HepG2 (cell line): ENCODE measurements at regions not wholly inside any gene's neighbourhood (a gene's known extent, or its start where the extent isn't known, plus 50 kb on each side); places are given as distances from the start of the nearest gene placed in this dataset.

Experiments used
- ATF7 ChIP-seq, 2 experiments: fragments of 450-650 bp in 1 of 2; sonication (generic) in 1 of 2; formaldehyde crosslinking in 1 of 2; IDR thresholded peaks; 2 replicates each; pipeline versions ENCODE4 v1.4.0 to v1.6.1; 2016 to 2020; ENCODE audit warnings: antibody characterized with exemption in 1 of 2, mild to moderate bottlenecking in 1 of 2, missing genetic modification reagents in 1 of 2
- CENPX ChIP-seq: sonication (generic); formaldehyde crosslinking; IDR thresholded peaks from 2 replicates; pipeline ENCODE4 v1.9.0; 2021; ENCODE audit warnings: mild to moderate bottlenecking, missing genetic modification reagents, moderate library complexity
- FOXO4 ChIP-seq: sonication (generic); formaldehyde crosslinking; conservative IDR thresholded peaks from 2 replicates; pipeline ENCODE4 v1.8.1; 2023; ENCODE audit warnings: missing genetic modification reagents
- GLMP ChIP-seq: sonication (generic); formaldehyde crosslinking; IDR thresholded peaks from 2 replicates; pipeline ENCODE4 v1.9.0; 2021; ENCODE audit warnings: missing genetic modification reagents, mild to moderate bottlenecking, borderline replicate concordance
- HDAC2 ChIP-seq: sonication (generic); formaldehyde crosslinking; IDR thresholded peaks from 2 replicates; pipeline ENCODE4 v1.4.0; 2020; ENCODE audit warnings: missing genetic modification reagents
- HOXA9 ChIP-seq: sonication (generic); formaldehyde crosslinking; IDR thresholded peaks from 2 replicates; pipeline ENCODE4 v1.8.1; 2022; ENCODE audit warnings: missing genetic modification reagents, mild to moderate bottlenecking, moderate library complexity, borderline replicate concordance
- JUND ChIP-seq: sonication (generic); formaldehyde crosslinking; IDR thresholded peaks from 2 replicates; pipeline ENCODE4 v1.8.0; 2022; ENCODE audit warnings: mild to moderate bottlenecking, missing genetic modification reagents
- MED8 ChIP-seq: sonication (generic); formaldehyde crosslinking; IDR thresholded peaks from 2 replicates; pipeline ENCODE4 v1.8.1; 2023; ENCODE audit warnings: mild to moderate bottlenecking, missing genetic modification reagents; ENCODE audit not compliant: insufficient replicate concordance
- MEF2D ChIP-seq: sonication (generic); formaldehyde crosslinking; IDR thresholded peaks from 2 replicates; pipeline ENCODE4 v1.5.1; 2020; ENCODE audit warnings: mild to moderate bottlenecking, missing genetic modification reagents
- POLR2G ChIP-seq: fragments of 200-400 bp; formaldehyde crosslinking; IDR thresholded peaks from 2 replicates; pipeline ENCODE4 v1.6.1; 2018; ENCODE audit warnings: mild to moderate bottlenecking, low read depth, low read length, moderate library complexity
- RFX3 ChIP-seq: IDR thresholded peaks from 2 replicates; pipeline ENCODE4 v1.6.1; 2016; ENCODE audit warnings: missing biosample characterization, missing genetic modification reagents
- RFX5 ChIP-seq: IDR thresholded peaks from 2 replicates; pipeline ENCODE4 v1.6.1; 2011; ENCODE audit warnings: low read depth, low read length, improper control_type of control experiment
- RORA ChIP-seq: sonication (generic); formaldehyde crosslinking; IDR thresholded peaks from 2 replicates; pipeline ENCODE4 v1.5.0; 2020; ENCODE audit warnings: mild to moderate bottlenecking, missing genetic modification reagents, moderate library complexity
- SAFB2 ChIP-seq: sonication (generic); formaldehyde crosslinking; IDR thresholded peaks from 2 replicates; pipeline ENCODE4 v1.5.1; 2020; ENCODE audit warnings: missing genetic modification reagents, low read depth, mild to moderate bottlenecking, borderline replicate concordance
- SOX6 ChIP-seq, 2 experiments: fragments of 450-650 bp in 1 of 2; sonication (generic) in 1 of 2; formaldehyde crosslinking in 1 of 2; IDR thresholded peaks; 2 replicates each; pipeline versions ENCODE4 v1.4.0 to v1.6.1; 2017 to 2020; ENCODE audit warnings: antibody characterized with exemption in 1 of 2, mild to moderate bottlenecking in 1 of 2, missing genetic modification reagents in 1 of 2
- ZBTB26 ChIP-seq: IDR thresholded peaks from 2 replicates; pipeline ENCODE4 v1.6.1; 2016; ENCODE audit warnings: missing compliant biosample characterization, missing genetic modification reagents, borderline replicate concordance
- ZNF207 ChIP-seq: fragments of 450-650 bp; IDR thresholded peaks from 2 replicates; pipeline ENCODE4 v1.6.1; 2016; ENCODE audit warnings: antibody characterized with exemption, borderline replicate concordance
- ZNF276 ChIP-seq: sonication (generic); formaldehyde crosslinking; IDR thresholded peaks from 2 replicates; pipeline ENCODE4 v1.4.0; 2020; ENCODE audit warnings: mild to moderate bottlenecking, low read depth, missing genetic modification reagents
- ZNF33A ChIP-seq: sonication (generic); formaldehyde crosslinking; IDR thresholded peaks from 2 replicates; pipeline ENCODE4 v1.5.1; 2020; ENCODE audit warnings: missing genetic modification reagents, mild to moderate bottlenecking, moderate library complexity, borderline replicate concordance
- ZNF552 ChIP-seq: sonication (generic); formaldehyde crosslinking; IDR thresholded peaks from 2 replicates; pipeline ENCODE4 v1.9.0; 2022; ENCODE audit warnings: missing genetic modification reagents, mild to moderate bottlenecking, borderline replicate concordance
- ZNF567 ChIP-seq: sonication (generic); formaldehyde crosslinking; IDR thresholded peaks from 2 replicates; pipeline ENCODE4 v1.8.1; 2023; ENCODE audit warnings: mild to moderate bottlenecking, missing genetic modification reagents, borderline replicate concordance
- ZNF576 ChIP-seq: sonication (generic); formaldehyde crosslinking; IDR thresholded peaks from 2 replicates; pipeline ENCODE4 v1.4.0; 2020; ENCODE audit warnings: mild to moderate bottlenecking, missing genetic modification reagents
- ZNF788 ChIP-seq: sonication (generic); formaldehyde crosslinking; IDR thresholded peaks from 2 replicates; pipeline ENCODE4 v1.5.0; 2020; ENCODE audit warnings: mild to moderate bottlenecking, missing genetic modification reagents, borderline replicate concordance

- TF ChIP-seq MEF2D (CRISPR knock-in tag): 0 out of 2 replicates have a peak, but pooled peaks have one; percentile 41
- no peak for TF ChIP-seq ZNF576 (CRISPR knock-in tag)
- TF ChIP-seq ZNF33A (CRISPR knock-in tag): no peak
- no peak for TF ChIP-seq GLMP (CRISPR knock-in tag)
- TF ChIP-seq POLR2G: no peak
- no peak for TF ChIP-seq ZNF207
- no peak for TF ChIP-seq ZNF276 (CRISPR knock-in tag)
- TF ChIP-seq HOXA9 (CRISPR knock-in tag): no peak
- TF ChIP-seq RFX5: no peak
- no peak for TF ChIP-seq RFX3 (CRISPR knock-in tag)
- TF ChIP-seq SAFB2 (CRISPR knock-in tag): no peak
- no peak for TF ChIP-seq ZBTB26 (CRISPR knock-in tag)
- no peak for TF ChIP-seq SOX6 (IDR thresholded peaks at IDR 0.05)
- no peak for TF ChIP-seq SOX6 (CRISPR knock-in tag; IDR thresholded peaks at IDR 0.05)
- TF ChIP-seq ZNF788 (CRISPR knock-in tag): 0 out of 2 replicates have a peak, but pooled peaks have one; percentile 26
- TF ChIP-seq RORA (CRISPR knock-in tag): no peak
- no peak for TF ChIP-seq FOXO4 (CRISPR knock-in tag)
- no peak for TF ChIP-seq JUND (CRISPR knock-in tag)
- no peak for TF ChIP-seq HDAC2 (CRISPR knock-in tag)
- TF ChIP-seq CENPX (CRISPR knock-in tag): no peak
- no peak for TF ChIP-seq ZNF552 (CRISPR knock-in tag)
- no peak for TF ChIP-seq MED8 (CRISPR knock-in tag)
- TF ChIP-seq ATF7 (IDR thresholded peaks at IDR 0.05): no peak
- TF ChIP-seq ATF7 (CRISPR knock-in tag; IDR thresholded peaks at IDR 0.05): no peak
- no peak for TF ChIP-seq ZNF567
Measured at GRCh38 chr22:22959147-22959827, 71.7 kb downstream of the IGLL5 start (continued).
